Fibroblast of skin of back (primary cell): ENCODE measurements at regions not wholly inside any gene's neighbourhood (a gene's known extent, or its start where the extent isn't known, plus 50 kb on each side); places are given as distances from the start of the nearest gene placed in this dataset.

Experiments used
- DNase-seq: peaks from one replicate; pipeline ENCODE4 v3.0.0-alpha.2; 2013

GRCh38 chr12:88251798-88252197 lies 109.7 kb downstream of the TMTC3 start:
- DNase-seq = no peak

- DNase-seq = no peak
Measured at GRCh38 chr12:88253371-88253978, 111.4 kb downstream of the TMTC3 start.

DNA sequence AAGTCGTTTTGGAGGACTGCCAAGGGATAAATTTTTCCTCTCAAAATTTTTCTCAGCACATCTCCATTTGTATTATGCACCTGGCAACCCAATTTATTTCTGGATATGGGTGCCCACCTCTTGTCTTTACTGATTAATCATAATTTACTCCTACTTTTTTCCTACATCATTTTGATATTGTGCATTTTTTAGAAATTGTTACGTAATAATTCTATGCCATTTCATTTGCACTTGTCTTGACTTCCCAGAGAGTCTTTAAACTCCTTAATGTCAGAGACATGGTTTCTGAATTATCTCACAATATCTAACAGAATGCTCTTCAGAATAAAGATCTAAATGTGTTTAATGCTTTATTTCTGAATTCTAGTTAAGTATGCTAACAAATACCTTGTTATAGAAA lies 113.1 kb downstream of the TMTC3 start:
- no peak for DNase-seq

- DNase-seq = no peak
Measured at GRCh38 chr12:88255847-88256246, 113.7 kb downstream of the TMTC3 start.

- peak; percentile 50 for DNase-seq
Measured at GRCh38 chr12:88258396-88258795, 116.3 kb downstream of the TMTC3 start.

GRCh38 chr12:88266806-88267360 lies 124.8 kb downstream of the TMTC3 start:
- DNase-seq = no peak

- no peak for DNase-seq
Measured at GRCh38 chr12:88267630-88268029, 125.5 kb downstream of the TMTC3 start.

DNA sequence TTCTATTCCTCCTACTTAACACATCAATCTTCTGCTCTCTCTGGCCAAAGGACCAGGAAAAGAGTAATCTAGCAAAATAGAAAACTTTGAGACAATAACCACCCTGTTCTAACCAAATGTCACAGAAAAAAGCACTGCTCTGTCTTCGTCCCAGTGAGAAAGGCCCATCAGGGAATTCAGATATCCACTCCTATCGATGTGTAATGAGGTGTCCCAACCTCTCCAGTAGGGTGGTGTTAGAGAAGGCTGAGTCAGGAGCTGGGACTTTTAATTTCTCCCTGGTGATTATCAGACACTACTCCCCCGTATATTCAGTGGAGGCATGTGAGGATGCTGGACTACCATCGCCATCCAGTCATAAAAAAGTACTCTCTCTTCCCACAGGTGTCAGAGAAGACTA lies 130.3 kb downstream of the TMTC3 start:
- no peak for DNase-seq

GRCh38 chr12:88273450-88273849 lies 131.3 kb downstream of the TMTC3 start:
- no peak for DNase-seq

DNA sequence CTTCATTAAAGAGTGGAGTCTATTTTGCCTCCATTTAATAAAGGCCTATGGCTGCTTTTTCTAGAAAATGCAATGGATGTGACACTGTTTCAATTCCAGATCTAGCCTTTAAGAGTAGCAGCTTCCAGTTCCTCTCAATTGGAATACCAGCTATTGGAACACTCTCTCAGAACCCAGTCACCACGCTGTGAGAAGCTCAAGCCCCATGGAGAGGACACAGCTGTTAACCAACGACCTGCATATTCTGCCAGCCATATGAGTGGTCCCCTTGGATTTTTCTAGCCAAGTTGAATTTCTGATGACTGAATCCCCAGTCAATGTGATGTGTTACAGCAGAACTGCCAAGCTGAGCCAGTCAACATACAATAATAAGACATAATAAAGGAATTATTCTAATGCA lies 131.8 kb downstream of the TMTC3 start:
- no peak for DNase-seq

GRCh38 chr12:88291498-88292131 lies 149.5 kb downstream of the TMTC3 start:
- DNase-seq = peak; percentile 61

DNA sequence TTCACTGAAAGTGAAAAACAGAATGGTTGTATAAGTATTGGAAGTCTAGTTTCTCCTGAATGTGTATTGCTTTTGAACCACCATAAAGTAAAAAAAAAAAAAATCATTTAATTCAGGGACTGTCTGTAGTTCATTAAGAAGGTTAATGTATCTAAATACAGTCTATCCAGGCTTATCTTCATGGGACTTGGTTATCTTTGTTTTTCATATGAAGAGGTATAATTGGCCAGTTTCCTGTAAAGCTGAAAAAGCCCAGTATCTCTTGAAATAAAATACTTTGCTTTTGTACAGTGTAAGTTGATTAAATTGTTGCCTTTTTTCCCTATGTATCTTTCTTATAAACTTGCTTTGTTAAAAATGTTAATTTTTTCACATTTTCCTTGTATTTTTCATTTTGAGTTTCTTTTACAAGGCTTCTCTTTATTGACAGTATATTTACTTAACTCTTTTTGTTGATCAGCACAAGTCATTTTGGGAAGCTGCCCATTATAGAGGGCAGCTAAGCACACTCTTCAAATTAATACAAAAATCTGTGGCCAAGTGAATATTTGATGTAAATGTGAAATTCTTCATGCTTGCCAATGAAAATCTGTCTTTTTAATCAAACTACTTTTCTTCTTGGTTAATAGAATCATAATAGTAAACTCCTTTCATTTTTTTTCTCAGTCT lies 156.0 kb downstream of the TMTC3 start:
- DNase-seq = peak; percentile 1

- peak; percentile 84 for DNase-seq
Measured at GRCh38 chr12:88298761-88299242, 156.7 kb downstream of the TMTC3 start.

DNA sequence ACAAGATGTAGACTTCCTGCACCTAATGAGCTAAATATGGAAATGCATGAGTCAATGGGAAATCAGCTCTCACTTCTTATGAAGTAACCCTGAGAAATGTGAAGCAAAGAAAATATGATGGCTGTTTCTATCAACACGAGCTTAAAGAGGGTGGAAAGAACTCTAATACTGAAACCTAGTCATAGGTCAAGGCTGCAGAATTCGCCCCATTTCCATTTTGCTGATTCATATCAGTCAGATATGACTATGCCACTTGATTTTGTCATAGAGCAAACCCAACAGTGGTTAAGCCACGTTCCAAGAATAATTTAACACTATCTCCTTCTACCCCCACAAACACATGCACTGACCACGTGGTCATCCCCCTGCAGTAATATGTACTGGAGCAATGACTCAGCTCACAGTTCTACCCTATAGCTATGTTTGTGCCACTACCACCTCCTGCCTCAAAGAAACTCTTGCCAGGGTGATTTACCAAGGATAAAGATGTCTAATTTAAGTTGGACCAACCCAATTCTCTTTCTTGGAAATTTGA lies 157.5 kb downstream of the TMTC3 start:
- peak; percentile 99 for DNase-seq

DNA sequence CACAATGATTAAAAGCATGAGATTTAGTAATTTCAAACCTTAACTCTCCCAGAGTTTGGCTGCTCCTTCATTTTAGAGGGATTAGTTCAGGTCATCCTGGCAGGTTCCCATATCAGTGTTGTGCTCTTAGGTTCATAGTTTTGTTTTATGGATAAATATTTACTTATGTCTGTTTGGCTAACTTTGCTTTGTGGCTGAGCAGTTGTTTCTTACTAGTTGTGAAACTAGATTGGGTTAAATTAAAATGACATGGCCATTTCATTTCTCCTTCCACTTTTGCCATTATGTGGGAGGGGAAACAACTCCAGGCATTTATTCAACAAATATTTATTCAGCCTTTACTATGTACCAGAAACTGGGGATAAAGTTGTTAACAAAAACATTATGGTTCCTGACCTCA lies 158.8 kb downstream of the TMTC3 start:
- no peak for DNase-seq

DNA sequence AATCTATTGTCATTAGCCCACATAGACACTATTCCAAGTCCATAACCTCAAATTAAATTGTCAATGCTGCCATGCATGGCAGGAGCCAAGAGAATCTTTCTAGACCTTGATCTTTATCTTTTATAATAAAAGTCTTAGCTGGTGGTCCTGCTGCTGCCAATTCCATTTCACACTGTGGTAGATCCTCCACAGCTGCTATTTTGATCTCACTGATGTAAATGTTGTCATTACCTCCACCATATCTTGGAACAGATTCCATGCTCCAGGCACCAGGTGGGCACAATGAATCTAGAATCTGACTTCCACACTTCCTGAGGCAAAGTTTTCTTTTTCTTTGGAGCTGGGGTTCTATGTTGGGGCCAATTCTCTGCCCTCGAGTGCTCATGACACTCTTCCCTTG lies 161.2 kb downstream of the TMTC3 start:
- DNase-seq = no peak

GRCh38 chr12:88305254-88305890 lies 163.3 kb downstream of the TMTC3 start:
- no peak for DNase-seq

DNA sequence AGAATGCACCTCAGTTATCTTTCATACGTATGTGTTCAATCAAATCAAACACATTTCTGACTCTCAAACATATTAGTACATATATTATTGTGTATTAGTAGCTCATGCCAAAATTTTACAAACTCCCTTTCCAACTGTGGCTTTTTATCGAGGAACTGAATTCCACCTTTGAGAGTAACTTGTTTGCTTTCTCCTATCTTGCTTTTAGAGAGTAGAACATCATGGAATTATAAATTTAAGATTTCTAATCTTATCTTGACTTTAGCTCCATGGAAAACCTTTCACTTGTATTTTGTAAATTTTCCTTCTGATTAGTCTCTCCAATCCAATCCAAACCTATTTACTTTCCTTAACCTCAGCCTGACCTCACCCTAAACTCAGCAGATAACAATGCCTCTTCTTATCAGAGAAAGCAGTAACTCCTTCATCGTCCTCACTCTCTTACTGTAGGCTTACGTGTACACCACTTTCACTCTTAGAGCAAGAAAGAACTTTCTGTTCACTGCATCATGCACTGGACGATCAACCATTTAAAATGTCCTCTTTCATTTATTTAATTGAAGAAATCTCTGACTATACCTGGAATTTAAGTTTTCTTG lies 164.5 kb downstream of the TMTC3 start:
- DNase-seq = no peak

DNA sequence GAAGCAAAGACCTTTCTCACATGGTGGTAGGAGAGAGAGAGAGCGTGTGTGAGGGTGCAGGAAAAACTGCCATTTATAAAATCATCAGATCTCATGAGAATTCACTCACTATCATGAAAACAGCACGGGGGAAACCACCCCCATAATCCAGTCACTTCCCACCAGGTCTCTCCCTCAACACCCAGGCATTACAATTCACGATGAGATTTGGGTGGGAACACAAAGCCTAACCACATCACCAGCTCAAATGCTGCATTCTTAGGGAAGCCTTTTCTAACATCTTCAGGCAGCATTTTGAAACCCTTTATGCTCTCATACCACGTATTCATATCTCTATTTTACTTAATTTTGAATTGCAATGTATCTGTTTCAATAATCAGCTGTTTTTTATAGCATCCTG lies 165.9 kb downstream of the TMTC3 start:
- DNase-seq = peak; percentile 56

DNA sequence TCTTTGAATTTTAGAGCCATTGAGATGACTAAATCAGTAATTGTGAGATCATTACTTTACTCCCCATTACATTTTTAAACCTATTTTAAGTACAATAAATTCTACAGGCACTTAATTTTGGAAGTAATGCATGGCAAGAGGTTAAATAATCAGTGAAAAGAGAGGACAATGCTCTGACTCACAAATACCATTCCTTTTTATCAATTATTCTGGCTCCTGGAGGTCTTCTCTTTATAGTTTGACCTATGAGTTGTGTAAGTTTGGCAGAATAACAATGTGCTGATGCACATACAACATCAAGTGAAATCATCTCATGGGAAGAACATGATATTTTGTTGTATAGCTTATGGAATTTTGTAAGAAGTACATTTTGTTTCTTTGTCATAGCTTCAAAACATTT lies 166.7 kb downstream of the TMTC3 start:
- peak; percentile 98 for DNase-seq

DNA sequence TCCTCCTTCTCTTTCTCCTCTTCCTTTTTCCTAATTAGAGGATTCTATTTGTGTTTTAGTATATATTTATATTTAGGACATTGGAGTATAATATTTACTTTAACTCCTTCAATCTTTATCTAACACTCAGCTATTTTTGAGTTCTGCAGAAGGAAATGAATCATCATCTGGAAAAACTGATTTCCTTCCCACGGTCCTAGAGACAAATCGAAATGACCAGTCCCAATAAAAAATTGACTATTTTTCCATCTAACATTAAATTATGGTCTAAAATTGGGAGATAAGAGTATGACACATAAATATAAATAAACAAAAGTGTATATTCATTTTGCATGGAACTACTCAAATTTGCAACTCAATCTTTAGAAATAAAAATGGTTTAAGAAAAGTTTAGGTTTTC lies 167.4 kb downstream of the TMTC3 start:
- peak; percentile 86 for DNase-seq

- DNase-seq = peak; percentile 97
Measured at GRCh38 chr12:88310069-88310468, 168.0 kb downstream of the TMTC3 start.

- DNase-seq = no peak
Measured at GRCh38 chr12:88310666-88311065, 168.6 kb downstream of the TMTC3 start.
